GM23338 (cell line): ENCODE measurements at regions not wholly inside any gene's neighbourhood (a gene's known extent, or its start where the extent isn't known, plus 50 kb on each side); places are given as distances from the start of the nearest gene placed in this dataset.

Experiments
- ATAC-seq: fragments of 200-7000 bp; cut with Tn5 transposase; 3 replicates; pipeline ENCODE4 v1.9.1; 2020
- DNase-seq: peaks from one replicate; pipeline ENCODE4 v3.0.0-alpha.2; 2015; ENCODE audit warnings: low spot score
- H2AFZ ChIP-seq: fragments of 200-600 bp; sonication (generic); 2 replicates; pipeline ENCODE4 v1.8.0; 2016; ENCODE audit warnings: antibody characterized with exemption, mild to moderate bottlenecking, moderate library complexity
- H3F3A ChIP-seq: fragments of 200-600 bp; sonication (generic); replicated peaks from 2 replicates; pipeline ENCODE4 v1.8.0; 2017; ENCODE audit warnings: antibody characterized with exemption, mixed run types, low read depth
- H3K27ac ChIP-seq: fragments of 200-600 bp; sonication (generic); 2 replicates; pipeline ENCODE4 v1.6.1; 2016; ENCODE audit warnings: low read depth
- H3K27me3 ChIP-seq: fragments of 200-600 bp; sonication (generic); 2 replicates; pipeline ENCODE4 v1.8.0; 2016; ENCODE audit warnings: mild to moderate bottlenecking, mixed run types, moderate library complexity; ENCODE audit not compliant: insufficient read depth
- H3K36me3 ChIP-seq: fragments of 200-600 bp; sonication (generic); 2 replicates; pipeline ENCODE4 v1.8.0; 2016; ENCODE audit warnings: mild to moderate bottlenecking; ENCODE audit not compliant: insufficient read depth
- H3K4me1 ChIP-seq: fragments of 200-600 bp; sonication (generic); 2 replicates; pipeline ENCODE4 v1.8.0; 2016; ENCODE audit warnings: mild to moderate bottlenecking, moderate library complexity; ENCODE audit not compliant: insufficient read depth
- H3K4me2 ChIP-seq: fragments of 200-600 bp; sonication (generic); 2 replicates; pipeline ENCODE4 v1.7.1; 2017; ENCODE audit warnings: mixed run types
- H3K4me3 ChIP-seq: fragments of 200-600 bp; sonication (generic); 2 replicates; pipeline ENCODE4 v1.6.1; 2016; ENCODE audit warnings: mixed run types
- H3K79me2 ChIP-seq: fragments of 200-600 bp; sonication (generic); replicated peaks from 2 replicates; pipeline ENCODE4 v1.8.0; 2017; ENCODE audit warnings: mild to moderate bottlenecking; ENCODE audit not compliant: insufficient read depth
- H3K9me2 ChIP-seq: fragments of 200-600 bp; sonication (generic); 2 replicates; pipeline ENCODE4 v1.8.0; 2017; ENCODE audit not compliant: insufficient read depth
- H4K20me1 ChIP-seq: fragments of 200-600 bp; sonication (generic); replicated peaks from 2 replicates; pipeline ENCODE4 v1.8.0; 2017; ENCODE audit warnings: mild to moderate bottlenecking; ENCODE audit not compliant: insufficient read depth
- H3K27ac Mint-ChIP-seq: 2 replicates; pipeline ENCODE4 v1.8.0; 2020; ENCODE audit warnings: inconsistent platforms, mild to moderate bottlenecking, moderate library complexity, mixed read lengths
- H3K27me3 Mint-ChIP-seq: 3 replicates; pipeline ENCODE4 v1.8.0; 2022; ENCODE audit warnings: low read depth, mild to moderate bottlenecking, moderate library complexity, mixed read lengths, inconsistent platforms; ENCODE audit not compliant: insufficient read depth, poor library complexity
- H3K36me3 Mint-ChIP-seq: 3 replicates; pipeline ENCODE4 v1.8.0; 2021; ENCODE audit warnings: low read depth, mild to moderate bottlenecking, inconsistent platforms, moderate library complexity, mixed read lengths
- H3K4me1 Mint-ChIP-seq: 3 replicates; pipeline ENCODE4 v1.8.0; 2020; ENCODE audit warnings: mild to moderate bottlenecking, inconsistent platforms, mixed read lengths
- H3K4me3 Mint-ChIP-seq: 3 replicates; pipeline ENCODE4 v1.8.0; 2021; ENCODE audit warnings: moderate library complexity, mild to moderate bottlenecking, inconsistent platforms, mixed read lengths
- H3K9me3 Mint-ChIP-seq: 3 replicates; pipeline ENCODE4 v1.8.0; 2020; ENCODE audit warnings: moderate library complexity, mild to moderate bottlenecking, inconsistent platforms, mixed read lengths
- CREB1 ChIP-seq: fragments of 250-450 bp; sonication (Bioruptor Pico); IDR thresholded peaks from 2 replicates; pipeline ENCODE4 v1.5.0; 2020; ENCODE audit warnings: low read depth, mild to moderate bottlenecking, moderate library complexity
- EZH2 ChIP-seq: fragments of 200-600 bp; sonication (generic); IDR thresholded peaks from one replicate; pipeline ENCODE4 v1.8.0; 2017; ENCODE audit warnings: antibody characterized with exemption, mild to moderate bottlenecking, low read depth; ENCODE audit not compliant: unreplicated experiment
- JUNB ChIP-seq: IDR thresholded peaks from one replicate; pipeline ENCODE4 v1.6.1; 2016; ENCODE audit warnings: antibody characterized with exemption; ENCODE audit not compliant: unreplicated experiment
- POLR2AphosphoS5 ChIP-seq: IDR thresholded peaks from 2 replicates; pipeline ENCODE4 v1.6.1; 2016; ENCODE audit warnings: antibody characterized with exemption, low read depth
- STAT1 ChIP-seq: IDR thresholded peaks from one replicate; pipeline ENCODE4 v1.6.1; 2016; ENCODE audit warnings: antibody characterized with exemption; ENCODE audit not compliant: unreplicated experiment
- ZNF331 ChIP-seq: fragments of 250-450 bp; sonication (Bioruptor Pico); IDR thresholded peaks from 2 replicates; pipeline ENCODE4 v1.5.0; 2020; ENCODE audit warnings: low read depth, mild to moderate bottlenecking, moderate library complexity
- TF ChIP-seq, protein P1 (sequence below): fragments of 250-450 bp; sonication (Bioruptor Pico); IDR thresholded peaks from 2 replicates; pipeline ENCODE4 v1.5.0; 2020; ENCODE audit warnings: mild to moderate bottlenecking, moderate library complexity
- TF ChIP-seq, protein P2 (sequence below), 2 experiments: fragments of 200-600 bp in 1 of 2; sonication (generic) in 1 of 2; conservative IDR thresholded peaks; 2 replicates each; pipeline versions ENCODE4 v1.5.1 to v1.6.1; 2016 to 2017; ENCODE audit warnings: antibody characterized with exemption in 2 of 2, low read depth in 2 of 2, mild to moderate bottlenecking in 2 of 2, moderate library complexity in 1 of 2

DNA sequence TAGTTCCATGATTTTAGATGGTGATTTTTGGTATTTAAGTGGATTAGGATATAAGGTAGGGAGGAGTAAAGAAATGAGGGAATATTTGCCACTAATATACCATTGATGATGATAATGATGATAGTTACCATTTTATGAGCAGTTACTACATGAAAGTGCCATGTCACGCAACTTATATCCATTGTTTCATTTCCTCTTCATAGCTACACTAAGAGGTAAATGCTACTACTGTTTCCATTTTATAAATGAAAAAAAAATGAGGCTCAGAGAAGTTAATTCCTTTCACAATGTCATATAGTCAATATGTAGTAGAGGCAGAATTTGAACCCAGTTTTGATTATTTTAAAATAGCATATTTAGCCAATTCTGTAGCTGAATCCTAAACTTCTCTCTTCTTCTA is 112.2 kb upstream of the ADRA1B start (continued):
- TF ChIP-seq, protein P1, sequence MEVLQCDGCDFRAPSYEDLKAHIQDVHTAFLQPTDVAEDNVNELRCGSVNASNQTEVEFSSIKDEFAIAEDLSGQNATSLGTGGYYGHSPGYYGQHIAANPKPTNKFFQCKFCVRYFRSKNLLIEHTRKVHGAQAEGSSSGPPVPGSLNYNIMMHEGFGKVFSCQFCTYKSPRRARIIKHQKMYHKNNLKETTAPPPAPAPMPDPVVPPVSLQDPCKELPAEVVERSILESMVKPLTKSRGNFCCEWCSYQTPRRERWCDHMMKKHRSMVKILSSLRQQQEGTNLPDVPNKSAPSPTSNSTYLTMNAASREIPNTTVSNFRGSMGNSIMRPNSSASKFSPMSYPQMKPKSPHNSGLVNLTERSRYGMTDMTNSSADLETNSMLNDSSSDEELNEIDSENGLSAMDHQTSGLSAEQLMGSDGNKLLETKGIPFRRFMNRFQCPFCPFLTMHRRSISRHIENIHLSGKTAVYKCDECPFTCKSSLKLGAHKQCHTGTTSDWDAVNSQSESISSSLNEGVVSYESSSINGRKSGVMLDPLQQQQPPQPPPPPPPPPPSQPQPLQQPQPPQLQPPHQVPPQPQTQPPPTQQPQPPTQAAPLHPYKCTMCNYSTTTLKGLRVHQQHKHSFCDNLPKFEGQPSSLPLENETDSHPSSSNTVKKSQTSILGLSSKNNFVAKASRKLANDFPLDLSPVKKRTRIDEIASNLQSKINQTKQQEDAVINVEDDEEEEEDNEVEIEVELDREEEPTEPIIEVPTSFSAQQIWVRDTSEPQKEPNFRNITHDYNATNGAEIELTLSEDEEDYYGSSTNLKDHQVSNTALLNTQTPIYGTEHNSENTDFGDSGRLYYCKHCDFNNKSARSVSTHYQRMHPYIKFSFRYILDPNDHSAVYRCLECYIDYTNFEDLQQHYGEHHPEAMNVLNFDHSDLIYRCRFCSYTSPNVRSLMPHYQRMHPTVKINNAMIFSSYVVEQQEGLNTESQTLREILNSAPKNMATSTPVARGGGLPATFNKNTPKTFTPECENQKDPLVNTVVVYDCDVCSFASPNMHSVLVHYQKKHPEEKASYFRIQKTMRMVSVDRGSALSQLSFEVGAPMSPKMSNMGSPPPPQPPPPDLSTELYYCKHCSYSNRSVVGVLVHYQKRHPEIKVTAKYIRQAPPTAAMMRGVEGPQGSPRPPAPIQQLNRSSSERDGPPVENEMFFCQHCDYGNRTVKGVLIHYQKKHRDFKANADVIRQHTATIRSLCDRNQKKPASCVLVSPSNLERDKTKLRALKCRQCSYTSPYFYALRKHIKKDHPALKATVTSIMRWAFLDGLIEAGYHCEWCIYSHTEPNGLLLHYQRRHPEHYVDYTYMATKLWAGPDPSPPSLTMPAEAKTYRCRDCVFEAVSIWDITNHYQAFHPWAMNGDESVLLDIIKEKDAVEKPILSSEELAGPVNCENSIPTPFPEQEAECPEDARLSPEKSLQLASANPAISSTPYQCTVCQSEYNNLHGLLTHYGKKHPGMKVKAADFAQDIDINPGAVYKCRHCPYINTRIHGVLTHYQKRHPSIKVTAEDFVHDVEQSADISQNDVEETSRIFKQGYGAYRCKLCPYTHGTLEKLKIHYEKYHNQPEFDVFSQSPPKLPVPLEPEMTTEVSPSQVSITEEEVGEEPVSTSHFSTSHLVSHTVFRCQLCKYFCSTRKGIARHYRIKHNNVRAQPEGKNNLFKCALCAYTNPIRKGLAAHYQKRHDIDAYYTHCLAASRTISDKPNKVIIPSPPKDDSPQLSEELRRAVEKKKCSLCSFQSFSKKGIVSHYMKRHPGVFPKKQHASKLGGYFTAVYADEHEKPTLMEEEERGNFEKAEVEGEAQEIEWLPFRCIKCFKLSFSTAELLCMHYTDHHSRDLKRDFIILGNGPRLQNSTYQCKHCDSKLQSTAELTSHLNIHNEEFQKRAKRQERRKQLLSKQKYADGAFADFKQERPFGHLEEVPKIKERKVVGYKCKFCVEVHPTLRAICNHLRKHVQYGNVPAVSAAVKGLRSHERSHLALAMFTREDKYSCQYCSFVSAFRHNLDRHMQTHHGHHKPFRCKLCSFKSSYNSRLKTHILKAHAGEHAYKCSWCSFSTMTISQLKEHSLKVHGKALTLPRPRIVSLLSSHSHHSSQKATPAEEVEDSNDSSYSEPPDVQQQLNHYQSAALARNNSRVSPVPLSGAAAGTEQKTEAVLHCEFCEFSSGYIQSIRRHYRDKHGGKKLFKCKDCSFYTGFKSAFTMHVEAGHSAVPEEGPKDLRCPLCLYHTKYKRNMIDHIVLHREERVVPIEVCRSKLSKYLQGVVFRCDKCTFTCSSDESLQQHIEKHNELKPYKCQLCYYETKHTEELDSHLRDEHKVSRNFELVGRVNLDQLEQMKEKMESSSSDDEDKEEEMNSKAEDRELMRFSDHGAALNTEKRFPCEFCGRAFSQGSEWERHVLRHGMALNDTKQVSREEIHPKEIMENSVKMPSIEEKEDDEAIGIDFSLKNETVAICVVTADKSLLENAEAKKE (CRISPR knock-in tag) = no peak
- TF ChIP-seq JUNB = no peak
- no peak for TF ChIP-seq EZH2
- no peak for TF ChIP-seq STAT1
- TF ChIP-seq POLR2AphosphoS5 = no peak
- no peak for TF ChIP-seq CREB1 (CRISPR knock-in tag)
- TF ChIP-seq, protein P2, sequence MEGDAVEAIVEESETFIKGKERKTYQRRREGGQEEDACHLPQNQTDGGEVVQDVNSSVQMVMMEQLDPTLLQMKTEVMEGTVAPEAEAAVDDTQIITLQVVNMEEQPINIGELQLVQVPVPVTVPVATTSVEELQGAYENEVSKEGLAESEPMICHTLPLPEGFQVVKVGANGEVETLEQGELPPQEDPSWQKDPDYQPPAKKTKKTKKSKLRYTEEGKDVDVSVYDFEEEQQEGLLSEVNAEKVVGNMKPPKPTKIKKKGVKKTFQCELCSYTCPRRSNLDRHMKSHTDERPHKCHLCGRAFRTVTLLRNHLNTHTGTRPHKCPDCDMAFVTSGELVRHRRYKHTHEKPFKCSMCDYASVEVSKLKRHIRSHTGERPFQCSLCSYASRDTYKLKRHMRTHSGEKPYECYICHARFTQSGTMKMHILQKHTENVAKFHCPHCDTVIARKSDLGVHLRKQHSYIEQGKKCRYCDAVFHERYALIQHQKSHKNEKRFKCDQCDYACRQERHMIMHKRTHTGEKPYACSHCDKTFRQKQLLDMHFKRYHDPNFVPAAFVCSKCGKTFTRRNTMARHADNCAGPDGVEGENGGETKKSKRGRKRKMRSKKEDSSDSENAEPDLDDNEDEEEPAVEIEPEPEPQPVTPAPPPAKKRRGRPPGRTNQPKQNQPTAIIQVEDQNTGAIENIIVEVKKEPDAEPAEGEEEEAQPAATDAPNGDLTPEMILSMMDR (conservative IDR thresholded peaks at IDR 0.05; ENCODE audit: low read depth in 2 of 2) = no peak
- no peak for TF ChIP-seq ZNF331 (CRISPR knock-in tag)

GRCh38 chr5:159805021-159805420 is 111.3 kb upstream of the ADRA1B start:
- ATAC-seq (no peak), DNase-seq (no peak)
- Mint-ChIP-seq H3K4me3 (no peak overlapping the region), H3K27me3 (no peaks in the 10 kb centered on the region), H3K9me3 (peaks cover 5% of the 10 kb centered on the region; the same call in 2 of the 3 replicates), H3K4me1 (no peaks in the 10 kb centered on the region), H3K27ac (no peak overlapping the region), H3K36me3 (no peaks in the 10 kb centered on the region; the same call in 2 of the 3 replicates)
- Histone ChIP-seq H3K4me3 (no peak overlapping the region), H2AFZ (no peak overlapping the region), H3K36me3 (no peaks in the 10 kb centered on the region), H3K27me3 (no peaks in the 10 kb centered on the region), H3K79me2 (no peaks in the 10 kb centered on the region), H3K4me2 (no peak overlapping the region), H3F3A (no peaks in the 10 kb centered on the region), H3K4me1 (no peaks in the 10 kb centered on the region), H3K9me2 (no peaks in the 10 kb centered on the region), H4K20me1 (no peaks in the 10 kb centered on the region), H3K27ac (no peak overlapping the region)
- TF ChIP-seq CREB1 (CRISPR knock-in tag) (no peak), EZH2 (no peak), STAT1 (no peak)
- TF ChIP-seq, protein P1 (CRISPR knock-in tag) = no peak
